Keratinocyte (primary cell): ENCODE measurements at regions not wholly inside any gene's neighbourhood (a gene's known extent, or its start where the extent isn't known, plus 50 kb on each side); places are given as distances from the start of the nearest gene placed in this dataset.

Experiments
- EZH2 ChIP-seq: IDR thresholded peaks from one replicate; pipeline ENCODE4 v1.6.1; 2012; ENCODE audit warnings: inconsistent platforms, mild to moderate bottlenecking, low read length, moderate library complexity
- TF ChIP-seq, protein P1 (sequence below), 3 experiments: IDR thresholded peaks in 1 of 3; conservative IDR thresholded peaks in 1 of 3; optimal IDR thresholded peaks in 1 of 3; 2 replicates in 2 of 3; 3 replicates in 1 of 3; pipeline versions ENCODE3 to v1.5.1; 2011; ENCODE audit warnings: low read length in 3 of 3, mild to moderate bottlenecking in 3 of 3, moderate library complexity in 2 of 3, control low read depth in 1 of 3, inconsistent platforms in 1 of 3; ENCODE audit not compliant: insufficient read depth in 2 of 3; ENCODE audit errors: extremely low read depth in 1 of 3

DNA sequence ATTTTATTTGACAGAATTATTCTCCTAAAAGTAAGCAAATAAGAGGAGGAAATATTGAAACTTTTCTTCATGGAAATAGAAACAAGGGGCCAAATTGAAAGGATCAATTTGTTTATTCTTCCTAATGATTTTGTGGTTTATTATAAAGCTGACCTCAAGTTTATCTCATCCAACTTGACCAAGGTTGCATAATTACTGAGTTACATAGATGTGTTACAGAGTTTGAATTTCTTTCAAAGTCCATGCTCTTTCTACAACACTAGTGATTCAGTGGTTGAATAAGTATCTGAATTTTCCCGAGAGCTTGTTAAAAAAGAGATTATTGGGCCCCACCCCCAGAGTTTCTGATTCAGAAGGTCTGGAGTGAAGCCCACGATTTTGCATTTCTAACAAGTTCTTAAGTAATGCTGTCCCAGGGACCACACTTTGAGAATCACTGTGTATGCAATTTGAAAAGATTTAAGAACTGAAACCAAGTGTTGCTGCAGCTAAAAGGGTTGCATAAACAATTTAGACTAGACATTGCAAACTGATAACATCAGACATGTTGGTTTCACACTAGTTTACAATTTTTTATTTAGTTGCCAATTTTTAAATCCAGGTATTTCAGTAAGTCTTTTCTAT, 485.7 kb upstream of the ANO5 start:
- TF ChIP-seq, protein P1, sequence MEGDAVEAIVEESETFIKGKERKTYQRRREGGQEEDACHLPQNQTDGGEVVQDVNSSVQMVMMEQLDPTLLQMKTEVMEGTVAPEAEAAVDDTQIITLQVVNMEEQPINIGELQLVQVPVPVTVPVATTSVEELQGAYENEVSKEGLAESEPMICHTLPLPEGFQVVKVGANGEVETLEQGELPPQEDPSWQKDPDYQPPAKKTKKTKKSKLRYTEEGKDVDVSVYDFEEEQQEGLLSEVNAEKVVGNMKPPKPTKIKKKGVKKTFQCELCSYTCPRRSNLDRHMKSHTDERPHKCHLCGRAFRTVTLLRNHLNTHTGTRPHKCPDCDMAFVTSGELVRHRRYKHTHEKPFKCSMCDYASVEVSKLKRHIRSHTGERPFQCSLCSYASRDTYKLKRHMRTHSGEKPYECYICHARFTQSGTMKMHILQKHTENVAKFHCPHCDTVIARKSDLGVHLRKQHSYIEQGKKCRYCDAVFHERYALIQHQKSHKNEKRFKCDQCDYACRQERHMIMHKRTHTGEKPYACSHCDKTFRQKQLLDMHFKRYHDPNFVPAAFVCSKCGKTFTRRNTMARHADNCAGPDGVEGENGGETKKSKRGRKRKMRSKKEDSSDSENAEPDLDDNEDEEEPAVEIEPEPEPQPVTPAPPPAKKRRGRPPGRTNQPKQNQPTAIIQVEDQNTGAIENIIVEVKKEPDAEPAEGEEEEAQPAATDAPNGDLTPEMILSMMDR (optimal IDR thresholded peaks at IDR 0.05 in 1 of 3, IDR thresholded peaks at IDR 0.05 in 1 of 3, conservative IDR thresholded peaks at IDR 0.05 in 1 of 3; ENCODE audit: extremely low read depth in 1 of 3, insufficient read depth in 2 of 3, low read length in 3 of 3): no peak
- no peak for TF ChIP-seq EZH2
